ENCODE measurements at regions not wholly inside any gene's neighbourhood (a gene's known extent, or its start where the extent isn't known, plus 50 kb on each side); places are given as distances from the start of the nearest gene placed in this dataset.

DNA sequence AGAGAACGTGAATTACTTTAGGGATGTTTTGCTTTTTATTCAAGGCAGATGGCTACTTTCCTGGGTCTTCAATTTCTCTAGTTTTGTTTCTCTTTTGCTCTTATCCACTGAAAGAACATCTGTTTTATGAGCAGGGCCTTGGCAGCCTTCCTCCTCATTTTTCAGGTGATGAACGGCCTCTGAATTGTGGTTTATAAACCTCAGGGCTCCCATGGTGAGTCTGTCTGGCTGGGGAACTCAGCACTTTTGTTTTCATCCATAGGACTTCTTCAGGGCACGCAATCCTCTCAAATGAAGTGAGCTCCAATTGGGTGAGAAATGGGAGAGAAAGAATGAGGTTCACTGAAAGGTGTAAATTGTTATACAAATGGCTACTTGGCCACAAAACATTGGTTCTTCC lies 186.4 kb upstream of the ERCC4 start:
- Histone ChIP-seq H3K79me2 (ENCODE audit: insufficient read depth, low read length) (no peaks in the 10 kb centered on the region), H4K20me1 (ENCODE audit: insufficient read depth, low read length) (no peaks in the 10 kb centered on the region), H3K4me1 (ENCODE audit: insufficient read depth, low read length) (no peaks in the 10 kb centered on the region), H3K36me3 (replicated peaks in 1 of 2; ENCODE audit: control insufficient read depth in 1 of 2, insufficient read depth in 2 of 2, low read length in 2 of 2) (no peaks in the 10 kb centered on the region), H3K27me3 (ENCODE audit: control insufficient read depth in 1 of 2, insufficient read depth in 2 of 2, low read length in 2 of 2) (peaks cover 0 to 10% of the 10 kb centered on the region in 2 experiments; a peak in 2 of 5 replicates), H3K9me3 (ENCODE audit: low read length) (peaks cover 5% of the 10 kb centered on the region; the same call in 1 of the 2 replicates), H2AFZ (ENCODE audit: low read length) (no peak overlapping the region), H3K9ac (ENCODE audit: insufficient read depth, low read depth, low read length) (no peak overlapping the region), H3K4me3 (replicated peaks in 1 of 3; ENCODE audit: insufficient read depth in 1 of 3, low read depth in 2 of 3, low read length in 3 of 3) (no peak overlapping the region), H3K4me2 (ENCODE audit: low read depth, low read length) (no peak overlapping the region), H3K27ac (ENCODE audit: extremely low read length, insufficient read depth, low read length) (no peak overlapping the region)
- FAIRE-seq (no peak), ATAC-seq (no peak), DNase-seq (ENCODE audit: low spot score) (no peak)
- ChIA-PET CTCF (ENCODE audit: low intra/inter-chr PET ratio, low total read pairs) (no interaction called here), POLR2A (no interaction called here)
- intact Hi-C loops (cut with micrococcal nuclease; ENCODE audit: unreplicated experiment): no loop called here
- 2% methylated on average over 3 of the region's 3 CpGs for WGBS (ENCODE audit: low lambda C conversion rate)
- in situ Hi-C loops (cut with HindIII; ENCODE audit: extremely low pct_ligation_motif_present, low pct_unique_long_range_greater_than_20kb): no loop called here
- no TSS peak for BruUV-seq (replicated peaks)
- no peak for TF ChIP-seq PRMT3 (CRISPR knock-in tag; IDR thresholded peaks at IDR 0.05; ENCODE audit: borderline replicate concordance, low read depth)
- TF ChIP-seq HMG20A (CRISPR knock-in tag; IDR thresholded peaks at IDR 0.05; ENCODE audit: borderline replicate concordance): no peak
- no peak for TF ChIP-seq EEA1 (CRISPR knock-in tag; IDR thresholded peaks at IDR 0.05; ENCODE audit: borderline replicate concordance)
- TF ChIP-seq CHCHD3 (CRISPR knock-in tag; IDR thresholded peaks at IDR 0.05): no peak
- TF ChIP-seq ZBTB42 (CRISPR knock-in tag; IDR thresholded peaks at IDR 0.05): no peak
- no peak for TF ChIP-seq SYNCRIP (IDR thresholded peaks at IDR 0.05; ENCODE audit: insufficient read depth, low read depth, low read length)
- no peak for TF ChIP-seq AKAP8 (CRISPR knock-in tag; IDR thresholded peaks at IDR 0.05)
- TF ChIP-seq, protein P1, sequence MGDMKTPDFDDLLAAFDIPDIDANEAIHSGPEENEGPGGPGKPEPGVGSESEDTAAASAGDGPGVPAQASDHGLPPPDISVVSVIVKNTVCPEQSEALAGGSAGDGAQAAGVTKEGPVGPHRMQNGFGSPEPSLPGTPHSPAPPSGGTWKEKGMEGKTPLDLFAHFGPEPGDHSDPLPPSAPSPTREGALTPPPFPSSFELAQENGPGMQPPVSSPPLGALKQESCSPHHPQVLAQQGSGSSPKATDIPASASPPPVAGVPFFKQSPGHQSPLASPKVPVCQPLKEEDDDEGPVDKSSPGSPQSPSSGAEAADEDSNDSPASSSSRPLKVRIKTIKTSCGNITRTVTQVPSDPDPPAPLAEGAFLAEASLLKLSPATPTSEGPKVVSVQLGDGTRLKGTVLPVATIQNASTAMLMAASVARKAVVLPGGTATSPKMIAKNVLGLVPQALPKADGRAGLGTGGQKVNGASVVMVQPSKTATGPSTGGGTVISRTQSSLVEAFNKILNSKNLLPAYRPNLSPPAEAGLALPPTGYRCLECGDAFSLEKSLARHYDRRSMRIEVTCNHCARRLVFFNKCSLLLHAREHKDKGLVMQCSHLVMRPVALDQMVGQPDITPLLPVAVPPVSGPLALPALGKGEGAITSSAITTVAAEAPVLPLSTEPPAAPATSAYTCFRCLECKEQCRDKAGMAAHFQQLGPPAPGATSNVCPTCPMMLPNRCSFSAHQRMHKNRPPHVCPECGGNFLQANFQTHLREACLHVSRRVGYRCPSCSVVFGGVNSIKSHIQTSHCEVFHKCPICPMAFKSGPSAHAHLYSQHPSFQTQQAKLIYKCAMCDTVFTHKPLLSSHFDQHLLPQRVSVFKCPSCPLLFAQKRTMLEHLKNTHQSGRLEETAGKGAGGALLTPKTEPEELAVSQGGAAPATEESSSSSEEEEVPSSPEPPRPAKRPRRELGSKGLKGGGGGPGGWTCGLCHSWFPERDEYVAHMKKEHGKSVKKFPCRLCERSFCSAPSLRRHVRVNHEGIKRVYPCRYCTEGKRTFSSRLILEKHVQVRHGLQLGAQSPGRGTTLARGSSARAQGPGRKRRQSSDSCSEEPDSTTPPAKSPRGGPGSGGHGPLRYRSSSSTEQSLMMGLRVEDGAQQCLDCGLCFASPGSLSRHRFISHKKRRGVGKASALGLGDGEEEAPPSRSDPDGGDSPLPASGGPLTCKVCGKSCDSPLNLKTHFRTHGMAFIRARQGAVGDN (CRISPR knock-in tag; IDR thresholded peaks at IDR 0.05): no peak
- no peak for TF ChIP-seq SNRNP70 (IDR thresholded peaks at IDR 0.05; ENCODE audit: low read depth, low read length)
- TF ChIP-seq ZBTB1 (CRISPR knock-in tag; IDR thresholded peaks at IDR 0.05; ENCODE audit: borderline replicate concordance): no peak
- TF ChIP-seq CCAR2 (optimal IDR thresholded peaks at IDR 0.05; ENCODE audit: low read depth, low read length): no peak
- no peak for TF ChIP-seq IRF2 (CRISPR knock-in tag; IDR thresholded peaks at IDR 0.05)
- no peak for TF ChIP-seq TMF1 (CRISPR knock-in tag; IDR thresholded peaks at IDR 0.05; ENCODE audit: low read depth)
- no peak for TF ChIP-seq ZNF747 (CRISPR knock-in tag; IDR thresholded peaks at IDR 0.05; ENCODE audit: borderline replicate concordance)
- no peak for TF ChIP-seq POGZ (CRISPR knock-in tag; IDR thresholded peaks at IDR 0.05)
- TF ChIP-seq ZNF501 (CRISPR knock-in tag; IDR thresholded peaks at IDR 0.05): no peak
- TF ChIP-seq, protein P2, sequence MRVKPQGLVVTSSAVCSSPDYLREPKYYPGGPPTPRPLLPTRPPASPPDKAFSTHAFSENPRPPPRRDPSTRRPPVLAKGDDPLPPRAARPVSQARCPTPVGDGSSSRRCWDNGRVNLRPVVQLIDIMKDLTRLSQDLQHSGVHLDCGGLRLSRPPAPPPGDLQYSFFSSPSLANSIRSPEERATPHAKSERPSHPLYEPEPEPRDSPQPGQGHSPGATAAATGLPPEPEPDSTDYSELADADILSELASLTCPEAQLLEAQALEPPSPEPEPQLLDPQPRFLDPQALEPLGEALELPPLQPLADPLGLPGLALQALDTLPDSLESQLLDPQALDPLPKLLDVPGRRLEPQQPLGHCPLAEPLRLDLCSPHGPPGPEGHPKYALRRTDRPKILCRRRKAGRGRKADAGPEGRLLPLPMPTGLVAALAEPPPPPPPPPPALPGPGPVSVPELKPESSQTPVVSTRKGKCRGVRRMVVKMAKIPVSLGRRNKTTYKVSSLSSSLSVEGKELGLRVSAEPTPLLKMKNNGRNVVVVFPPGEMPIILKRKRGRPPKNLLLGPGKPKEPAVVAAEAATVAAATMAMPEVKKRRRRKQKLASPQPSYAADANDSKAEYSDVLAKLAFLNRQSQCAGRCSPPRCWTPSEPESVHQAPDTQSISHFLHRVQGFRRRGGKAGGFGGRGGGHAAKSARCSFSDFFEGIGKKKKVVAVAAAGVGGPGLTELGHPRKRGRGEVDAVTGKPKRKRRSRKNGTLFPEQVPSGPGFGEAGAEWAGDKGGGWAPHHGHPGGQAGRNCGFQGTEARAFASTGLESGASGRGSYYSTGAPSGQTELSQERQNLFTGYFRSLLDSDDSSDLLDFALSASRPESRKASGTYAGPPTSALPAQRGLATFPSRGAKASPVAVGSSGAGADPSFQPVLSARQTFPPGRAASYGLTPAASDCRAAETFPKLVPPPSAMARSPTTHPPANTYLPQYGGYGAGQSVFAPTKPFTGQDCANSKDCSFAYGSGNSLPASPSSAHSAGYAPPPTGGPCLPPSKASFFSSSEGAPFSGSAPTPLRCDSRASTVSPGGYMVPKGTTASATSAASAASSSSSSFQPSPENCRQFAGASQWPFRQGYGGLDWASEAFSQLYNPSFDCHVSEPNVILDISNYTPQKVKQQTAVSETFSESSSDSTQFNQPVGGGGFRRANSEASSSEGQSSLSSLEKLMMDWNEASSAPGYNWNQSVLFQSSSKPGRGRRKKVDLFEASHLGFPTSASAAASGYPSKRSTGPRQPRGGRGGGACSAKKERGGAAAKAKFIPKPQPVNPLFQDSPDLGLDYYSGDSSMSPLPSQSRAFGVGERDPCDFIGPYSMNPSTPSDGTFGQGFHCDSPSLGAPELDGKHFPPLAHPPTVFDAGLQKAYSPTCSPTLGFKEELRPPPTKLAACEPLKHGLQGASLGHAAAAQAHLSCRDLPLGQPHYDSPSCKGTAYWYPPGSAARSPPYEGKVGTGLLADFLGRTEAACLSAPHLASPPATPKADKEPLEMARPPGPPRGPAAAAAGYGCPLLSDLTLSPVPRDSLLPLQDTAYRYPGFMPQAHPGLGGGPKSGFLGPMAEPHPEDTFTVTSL (CRISPR knock-in tag; IDR thresholded peaks at IDR 0.05; ENCODE audit: borderline replicate concordance): no peak
- TF ChIP-seq RBFOX2 (IDR thresholded peaks at IDR 0.05; ENCODE audit: low read depth, low read length): no peak
